Prostate gland (tissue), 2 donors: ENCODE measurements at regions not wholly inside any gene's neighbourhood (a gene's known extent, or its start where the extent isn't known, plus 50 kb on each side); places are given as distances from the start of the nearest gene placed in this dataset.

Experiments used
- DNase-seq: peaks from one replicate; pipeline ENCODE4 v3.0.0-alpha.2; 2019; ENCODE audit warnings: low spot score
- H3K27ac ChIP-seq, 2 donors: fragments of 200-600 bp; sonication (generic); 2 replicates each; pipeline ENCODE4 v1.5.1; 2017 to 2019
- H3K27me3 ChIP-seq: fragments of 200-600 bp; sonication (generic); replicated peaks from 2 replicates; pipeline ENCODE4 v1.5.1; 2019; ENCODE audit not compliant: insufficient read depth
- H3K36me3 ChIP-seq, 2 donors: fragments of 200-600 bp; sonication (generic); 1 replicate in 1 of 2; 2 replicates in 1 of 2; pipeline versions ENCODE4 v1.5.1 to v1.8.1; 2017 to 2019
- H3K4me1 ChIP-seq: fragments of 200-600 bp; sonication (generic); replicated peaks from 2 replicates; pipeline ENCODE4 v1.5.1; 2019
- H3K4me3 ChIP-seq, 2 donors: fragments of 200-600 bp; sonication (generic); 2 replicates each; pipeline ENCODE4 v1.5.1; 2017 to 2019
- H3K9me3 ChIP-seq: fragments of 200-600 bp; sonication (generic); 2 replicates; pipeline ENCODE4 v1.5.1; 2017
- POLR2A ChIP-seq: fragments of 450-650 bp; IDR thresholded peaks from one replicate; pipeline ENCODE4 v1.6.1; 2016; ENCODE audit warnings: antibody characterized with exemption, mild to moderate bottlenecking
- POLR2AphosphoS5 ChIP-seq: sonication (generic); formaldehyde crosslinking; IDR thresholded peaks from one replicate; pipeline ENCODE4 v1.6.1; 2017; ENCODE audit warnings: antibody characterized with exemption
- WGBS: methylation state at CpG from one replicate; pipeline ENCODE4 v1.1.5; 2018; 5-methylcytosine and 5-hydroxymethylcytosine counted together
- intact Hi-C: fragments of 100-400 bp; cut with DNase I; formaldehyde crosslinking; loops from one replicate; pipeline ENCODE4 v1.14.2; 2022
- TF ChIP-seq, protein P1 (sequence below), 4 experiments: fragments of 200-600 bp in 2 of 4; fragments of 450-650 bp in 2 of 4; sonication (generic) in 2 of 4; IDR thresholded peaks; 1 replicate in 3 of 4; 2 replicates in 1 of 4; pipeline ENCODE4 v1.5.1; 2016 to 2019; ENCODE audit warnings: antibody characterized with exemption in 4 of 4, mild to moderate bottlenecking in 2 of 4, moderate library complexity in 2 of 4

DNA sequence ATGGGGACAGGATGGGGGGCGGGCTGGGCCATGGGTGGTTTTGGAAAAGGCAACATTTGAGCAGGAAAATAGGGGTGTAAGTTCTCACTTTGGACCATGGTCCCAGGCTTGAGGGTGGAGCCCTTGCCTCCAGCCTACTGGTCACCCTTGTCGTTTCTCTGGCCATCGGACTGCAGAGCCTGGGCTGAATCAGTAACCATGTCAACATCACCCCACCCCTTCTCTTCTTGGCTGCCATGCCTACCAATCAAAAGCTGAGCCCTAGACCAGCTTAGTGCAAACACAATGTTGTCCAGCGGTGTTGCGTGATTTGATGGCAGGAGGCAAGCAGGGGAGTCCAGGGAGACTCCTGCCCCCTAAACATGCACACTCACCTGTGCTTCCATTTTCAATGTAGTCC is 231.0 kb upstream of the KAZN start:
- no peaks in the 10 kb centered on the region for H3K4me1 ChIP-seq
- no peak for TF ChIP-seq POLR2AphosphoS5
- no peak for TF ChIP-seq POLR2A
- TF ChIP-seq, protein P1, sequence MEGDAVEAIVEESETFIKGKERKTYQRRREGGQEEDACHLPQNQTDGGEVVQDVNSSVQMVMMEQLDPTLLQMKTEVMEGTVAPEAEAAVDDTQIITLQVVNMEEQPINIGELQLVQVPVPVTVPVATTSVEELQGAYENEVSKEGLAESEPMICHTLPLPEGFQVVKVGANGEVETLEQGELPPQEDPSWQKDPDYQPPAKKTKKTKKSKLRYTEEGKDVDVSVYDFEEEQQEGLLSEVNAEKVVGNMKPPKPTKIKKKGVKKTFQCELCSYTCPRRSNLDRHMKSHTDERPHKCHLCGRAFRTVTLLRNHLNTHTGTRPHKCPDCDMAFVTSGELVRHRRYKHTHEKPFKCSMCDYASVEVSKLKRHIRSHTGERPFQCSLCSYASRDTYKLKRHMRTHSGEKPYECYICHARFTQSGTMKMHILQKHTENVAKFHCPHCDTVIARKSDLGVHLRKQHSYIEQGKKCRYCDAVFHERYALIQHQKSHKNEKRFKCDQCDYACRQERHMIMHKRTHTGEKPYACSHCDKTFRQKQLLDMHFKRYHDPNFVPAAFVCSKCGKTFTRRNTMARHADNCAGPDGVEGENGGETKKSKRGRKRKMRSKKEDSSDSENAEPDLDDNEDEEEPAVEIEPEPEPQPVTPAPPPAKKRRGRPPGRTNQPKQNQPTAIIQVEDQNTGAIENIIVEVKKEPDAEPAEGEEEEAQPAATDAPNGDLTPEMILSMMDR (IDR thresholded peaks at IDR 0.05): no peak
- intact Hi-C loops: no loop called here
- no peak for DNase-seq
- WGBS: 83% methylated on average over 5 of the region's 5 CpGs
- H3K36me3 ChIP-seq: no peaks in the 10 kb centered on the region
- no peak overlapping the region for H3K4me3 ChIP-seq
- no peaks in the 10 kb centered on the region for H3K9me3 ChIP-seq
- peaks cover 5% of the 10 kb centered on the region for H3K27me3 ChIP-seq
- no peak overlapping the region for H3K27ac ChIP-seq

DNA sequence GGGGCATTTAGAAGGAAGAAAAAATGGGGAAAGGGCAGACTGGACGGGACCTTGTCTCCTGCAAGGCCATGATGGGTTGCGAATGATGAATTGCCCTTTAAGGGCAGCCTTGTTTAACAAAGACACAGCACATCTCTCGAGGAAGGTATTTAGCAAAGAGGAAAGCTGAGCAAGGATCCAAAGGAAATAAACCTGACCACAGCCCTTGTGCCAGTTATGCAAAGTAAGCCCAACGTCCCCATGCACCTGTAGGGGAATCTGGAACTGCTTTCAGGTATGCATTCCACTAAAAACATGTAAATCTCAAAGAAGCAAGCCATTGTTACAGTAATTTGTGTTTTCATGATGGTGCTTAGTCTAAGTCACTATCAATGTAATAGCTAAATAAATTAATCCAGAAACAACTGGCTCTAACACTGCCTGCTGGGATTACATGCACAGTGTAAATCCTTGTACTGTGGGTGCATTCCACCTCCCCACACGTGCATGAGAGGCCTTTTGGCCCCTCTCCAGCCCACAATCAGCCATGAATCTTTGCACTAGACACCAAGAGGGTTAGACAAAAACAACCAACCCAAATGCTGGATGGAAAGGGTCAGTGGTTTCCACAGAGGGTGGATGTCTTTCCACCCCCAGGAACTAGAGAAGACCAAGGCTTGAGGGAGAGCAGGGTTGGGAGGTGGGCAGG is 228.8 kb upstream of the KAZN start:
- Histone ChIP-seq H3K9me3 (no peaks in the 10 kb centered on the region), H3K36me3 (no peaks in the 10 kb centered on the region), H3K27me3 (peaks cover 5% of the 10 kb centered on the region), H3K4me3 (no peak overlapping the region), H3K4me1 (no peaks in the 10 kb centered on the region), H3K27ac (no peak overlapping the region)
- WGBS: 49% methylated on average over 5 of the region's 5 CpGs
- TF ChIP-seq, protein P1 (IDR thresholded peaks at IDR 0.05): no peak
- TF ChIP-seq POLR2AphosphoS5 (no peak), POLR2A (no peak)
- intact Hi-C loops: no loop called here
- DNase-seq: no peak

DNA sequence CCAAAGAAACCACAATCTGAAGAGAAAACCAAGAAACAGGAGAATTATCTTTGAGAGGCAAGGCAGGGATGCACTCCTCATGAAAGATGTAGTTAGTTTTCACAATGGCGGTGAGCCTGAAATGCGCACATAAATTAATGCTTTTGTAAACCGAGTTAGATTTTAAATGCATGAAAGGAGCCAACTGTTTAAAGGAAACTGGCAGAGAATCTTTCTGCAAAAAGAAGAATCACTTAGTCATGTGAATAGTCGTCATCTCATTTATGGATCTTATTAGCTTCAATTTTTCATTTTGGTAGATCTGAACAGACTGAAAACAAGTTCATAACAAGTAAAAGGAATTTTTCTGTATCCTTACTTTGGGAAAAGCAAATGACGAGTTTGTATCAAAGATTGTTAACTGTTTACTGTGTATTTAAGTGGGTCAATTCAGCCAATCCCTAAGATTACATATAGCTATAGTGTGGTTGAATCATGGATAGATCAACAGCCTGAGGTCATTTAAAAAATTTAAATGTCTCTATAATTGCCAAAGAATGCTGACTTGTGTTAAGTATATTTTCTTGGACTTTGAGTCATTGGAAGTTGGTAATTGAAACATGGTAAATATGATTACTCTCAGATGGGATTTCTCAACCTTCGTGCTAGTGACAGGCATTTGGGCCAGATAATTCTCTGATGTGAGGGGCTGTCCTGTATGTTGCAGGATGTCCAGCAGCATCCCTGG is 226.6 kb upstream of the KAZN start:
- 53% methylated on average over 6 of the region's 6 CpGs for WGBS
- H3K27me3 ChIP-seq: peaks cover 5% of the 10 kb centered on the region
- no peak for TF ChIP-seq POLR2A
- TF ChIP-seq POLR2AphosphoS5: no peak
- TF ChIP-seq, protein P1 (IDR thresholded peaks at IDR 0.05): no peak
- H3K9me3 ChIP-seq: no peaks in the 10 kb centered on the region
- H3K4me1 ChIP-seq: no peaks in the 10 kb centered on the region
- intact Hi-C loops: no loop called here
- H3K4me3 ChIP-seq: no peak overlapping the region
- no peak overlapping the region for H3K27ac ChIP-seq
- no peaks in the 10 kb centered on the region for H3K36me3 ChIP-seq
- DNase-seq: no peak

DNA sequence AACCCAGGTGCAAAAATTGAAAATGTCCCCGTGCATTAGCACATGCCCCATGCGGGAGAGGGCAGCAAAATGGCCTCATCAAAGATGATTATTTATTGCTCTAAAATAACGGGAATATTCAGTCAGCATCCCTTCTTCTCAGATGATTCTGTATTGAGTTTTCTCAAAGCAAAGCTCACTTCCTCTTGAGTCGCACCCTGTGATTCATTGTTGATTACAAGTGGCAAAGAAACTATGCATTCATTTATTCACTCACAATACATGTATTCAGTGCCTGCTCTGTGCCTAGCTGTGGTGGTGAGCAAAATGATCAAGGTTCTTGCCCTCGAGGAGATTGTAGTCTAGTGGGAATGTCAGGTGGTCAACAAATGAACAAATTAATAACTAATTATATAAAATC is 226.0 kb upstream of the KAZN start:
- WGBS: 94% methylated on average over 5 of the region's 5 CpGs
- H3K36me3 ChIP-seq: no peaks in the 10 kb centered on the region
- peaks cover 5% of the 10 kb centered on the region for H3K27me3 ChIP-seq
- no peak overlapping the region for H3K27ac ChIP-seq
- H3K4me3 ChIP-seq: no peak overlapping the region
- H3K9me3 ChIP-seq: no peaks in the 10 kb centered on the region
- intact Hi-C loops: no loop called here
- DNase-seq: no peak
- no peaks in the 10 kb centered on the region for H3K4me1 ChIP-seq
- TF ChIP-seq, protein P1 (IDR thresholded peaks at IDR 0.05): no peak
- TF ChIP-seq POLR2A (no peak), POLR2AphosphoS5 (no peak)
